ENCODE measurements at regions not wholly inside any gene's neighbourhood (a gene's known extent, or its start where the extent isn't known, plus 50 kb on each side); places are given as distances from the start of the nearest gene placed in this dataset.

DNA sequence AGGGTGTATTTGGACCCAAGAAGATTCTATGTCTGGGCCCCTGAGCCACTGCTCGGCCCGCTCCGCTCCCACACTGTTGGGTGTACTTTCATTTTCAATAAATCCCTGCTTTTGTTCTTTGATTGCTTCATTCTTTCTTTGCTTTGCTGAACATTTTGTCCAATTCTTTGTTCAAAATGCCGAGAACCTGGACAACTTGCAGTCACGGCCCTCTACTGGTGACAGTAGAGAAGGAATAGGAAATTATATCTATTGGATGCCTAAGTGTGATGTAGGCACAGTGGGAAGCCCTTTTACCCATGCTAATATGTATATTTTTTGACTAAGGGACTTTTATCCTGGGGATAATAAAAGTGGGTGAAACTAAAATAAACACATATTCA is 340.8 kb downstream of the LRRC3B start:
- Histone ChIP-seq H3K27me3 (ENCODE audit: control insufficient read depth in 1 of 2, insufficient read depth in 2 of 2, low read length in 2 of 2) (no peaks in the 10 kb centered on the region), H3K36me3 (ENCODE audit: control insufficient read depth in 1 of 2, insufficient read depth in 2 of 2, low read length in 2 of 2) (no peaks in the 10 kb centered on the region), H3K4me1 (ENCODE audit: control insufficient read depth in 1 of 2, insufficient read depth in 2 of 2, low read length in 2 of 2) (no peaks in the 10 kb centered on the region), H3K4me3 (ENCODE audit: low read depth in 1 of 2, low read length in 2 of 2) (no peak overlapping the region), H3K9me3 (ENCODE audit: control insufficient read depth in 1 of 2, low read length in 2 of 2) (peaks cover 0 to 11% of the 10 kb centered on the region in 2 donors), H3K27ac (ENCODE audit: low read depth, low read length) (no peak overlapping the region), H3K9ac (ENCODE audit: low read depth in 1 of 2, low read length in 2 of 2) (no peak overlapping the region)

DNA sequence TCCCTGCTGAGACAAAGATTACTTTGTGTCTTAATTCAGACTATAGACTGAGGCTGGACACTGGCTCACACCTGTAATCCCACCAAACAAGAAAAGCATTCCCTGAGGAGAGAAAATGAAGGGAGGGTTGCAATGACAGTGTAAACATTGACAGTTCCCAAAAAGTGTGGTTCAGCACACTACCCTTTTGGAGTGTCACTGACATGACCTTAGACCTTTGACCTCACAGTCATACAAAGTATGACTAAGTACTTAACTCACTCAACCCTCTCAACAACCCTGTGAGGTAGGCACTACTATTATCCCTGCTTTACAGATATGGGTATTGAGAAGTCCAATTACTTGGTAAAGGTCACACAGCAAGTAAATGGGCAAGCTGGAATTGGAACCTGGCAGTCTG is 341.7 kb downstream of the LRRC3B start:
- Histone ChIP-seq H3K4me3 (ENCODE audit: low read depth in 1 of 2, low read length in 2 of 2) (no peak overlapping the region), H3K27ac (ENCODE audit: low read depth, low read length) (no peak overlapping the region), H3K36me3 (ENCODE audit: control insufficient read depth in 1 of 2, insufficient read depth in 2 of 2, low read length in 2 of 2) (no peaks in the 10 kb centered on the region), H3K4me1 (ENCODE audit: control insufficient read depth in 1 of 2, insufficient read depth in 2 of 2, low read length in 2 of 2) (no peaks in the 10 kb centered on the region), H3K9me3 (ENCODE audit: control insufficient read depth in 1 of 2, low read length in 2 of 2) (peaks cover 0 to 11% of the 10 kb centered on the region in 2 donors), H3K9ac (ENCODE audit: low read depth in 1 of 2, low read length in 2 of 2) (no peak overlapping the region), H3K27me3 (ENCODE audit: control insufficient read depth in 1 of 2, insufficient read depth in 2 of 2, low read length in 2 of 2) (no peaks in the 10 kb centered on the region)

DNA sequence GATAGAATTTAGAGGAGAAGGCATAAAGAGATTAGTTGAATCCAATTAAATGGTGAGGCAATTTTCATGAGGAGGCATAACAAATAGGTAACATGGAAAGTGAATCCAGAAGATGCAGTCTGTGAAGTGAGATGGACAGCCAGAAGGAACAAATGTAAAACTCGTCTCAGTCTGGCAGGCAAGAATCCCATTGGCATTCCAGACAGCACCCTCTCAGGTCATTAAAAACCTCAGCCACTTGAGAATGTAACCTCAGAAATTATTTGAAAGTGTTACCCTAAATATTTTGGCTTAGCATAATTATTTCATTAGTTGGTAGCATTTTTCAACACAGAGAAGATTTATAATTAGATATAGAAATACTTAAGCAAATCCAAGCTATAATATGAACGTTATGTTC is 342.3 kb downstream of the LRRC3B start:
- Histone ChIP-seq H3K36me3 (ENCODE audit: control insufficient read depth in 1 of 2, insufficient read depth in 2 of 2, low read length in 2 of 2) (no peaks in the 10 kb centered on the region), H3K27ac (ENCODE audit: low read depth, low read length) (no peak overlapping the region), H3K9ac (ENCODE audit: low read depth in 1 of 2, low read length in 2 of 2) (no peak overlapping the region), H3K4me3 (ENCODE audit: low read depth in 1 of 2, low read length in 2 of 2) (no peak overlapping the region), H3K4me1 (ENCODE audit: control insufficient read depth in 1 of 2, insufficient read depth in 2 of 2, low read length in 2 of 2) (no peaks in the 10 kb centered on the region), H3K27me3 (ENCODE audit: control insufficient read depth in 1 of 2, insufficient read depth in 2 of 2, low read length in 2 of 2) (no peaks in the 10 kb centered on the region), H3K9me3 (ENCODE audit: control insufficient read depth in 1 of 2, low read length in 2 of 2) (peaks cover 0 to 11% of the 10 kb centered on the region in 2 donors)

DNA sequence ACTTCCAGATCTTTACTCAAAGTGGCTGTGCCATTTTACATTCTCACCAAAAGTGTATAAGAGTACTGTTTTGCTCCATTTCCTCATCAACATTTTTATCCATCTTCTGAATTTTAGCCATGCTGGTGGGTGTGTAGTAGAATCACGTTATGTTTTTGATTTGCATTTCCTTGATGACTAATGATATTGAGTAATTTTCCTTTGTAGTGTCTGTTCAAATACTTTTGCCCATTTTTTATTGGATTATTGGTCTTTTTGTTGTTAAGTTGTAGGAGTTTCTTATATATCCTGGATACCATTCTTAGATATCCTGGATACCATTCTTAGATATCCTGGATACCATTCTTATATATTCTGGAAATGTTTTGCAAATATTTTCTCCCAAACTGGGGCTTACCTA is 344.9 kb downstream of the LRRC3B start:
- no peaks in the 10 kb centered on the region for H3K27me3 ChIP-seq (ENCODE audit: control insufficient read depth in 1 of 2, insufficient read depth in 2 of 2, low read length in 2 of 2)
- no peak overlapping the region for H3K4me3 ChIP-seq (ENCODE audit: low read depth in 1 of 2, low read length in 2 of 2)
- no peak overlapping the region for H3K9ac ChIP-seq (ENCODE audit: low read depth in 1 of 2, low read length in 2 of 2)
- H3K9me3 ChIP-seq (ENCODE audit: control insufficient read depth in 1 of 2, low read length in 2 of 2): peaks cover 0 to 11% of the 10 kb centered on the region in 2 donors
- no peaks in the 10 kb centered on the region for H3K4me1 ChIP-seq (ENCODE audit: control insufficient read depth in 1 of 2, insufficient read depth in 2 of 2, low read length in 2 of 2)
- no peak overlapping the region for H3K27ac ChIP-seq (ENCODE audit: low read depth, low read length)
- H3K36me3 ChIP-seq (ENCODE audit: control insufficient read depth in 1 of 2, insufficient read depth in 2 of 2, low read length in 2 of 2): no peaks in the 10 kb centered on the region

DNA sequence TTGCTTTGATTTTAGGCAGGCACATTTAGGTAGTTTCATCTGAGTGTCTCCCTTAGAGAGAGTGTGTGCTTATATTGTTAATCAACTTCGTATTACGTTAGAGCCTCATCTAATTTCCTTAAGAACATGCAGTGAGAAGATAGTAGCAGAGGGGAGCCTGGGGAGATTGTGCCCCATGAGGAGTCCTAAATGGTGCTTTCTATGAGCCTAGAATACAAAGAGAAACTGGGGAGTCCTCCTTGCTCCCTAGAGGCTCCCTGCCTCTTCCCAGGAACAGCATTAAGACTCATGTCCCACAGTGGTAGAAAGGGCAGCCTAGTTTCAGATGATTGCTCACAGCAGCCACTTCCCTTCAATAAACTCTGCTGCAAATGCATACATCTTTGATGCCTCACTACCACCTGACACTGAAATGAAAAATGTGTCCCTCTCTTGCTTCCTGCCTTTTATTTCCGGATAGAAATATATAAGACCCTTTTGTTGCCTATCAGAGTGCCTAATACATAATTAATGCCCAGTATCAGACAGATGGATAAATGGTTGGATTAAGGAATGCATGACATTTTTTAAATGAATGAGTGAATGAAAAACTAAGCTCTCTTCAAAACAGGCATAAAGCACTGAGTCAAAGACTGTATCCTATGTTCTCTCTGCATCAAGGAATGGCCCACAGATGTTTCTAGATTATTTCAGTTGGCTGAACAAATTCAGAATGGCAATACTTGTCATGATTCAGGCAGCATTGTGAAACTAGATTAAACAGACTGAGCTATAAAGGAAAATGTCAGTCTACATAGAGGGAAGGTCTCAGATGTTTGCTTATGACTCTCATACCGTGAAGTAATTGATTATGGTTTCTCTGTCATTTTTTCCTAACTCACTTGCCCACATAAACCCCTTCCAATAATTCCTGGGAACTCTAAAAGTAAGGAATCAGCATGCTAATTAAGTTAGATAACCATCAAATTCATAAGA is 362.1 kb downstream of the LRRC3B start:
- no peaks in the 10 kb centered on the region for H3K9me3 ChIP-seq (ENCODE audit: control insufficient read depth in 1 of 2, low read length in 2 of 2)
- H3K9ac ChIP-seq (ENCODE audit: low read depth in 1 of 2, low read length in 2 of 2): no peak overlapping the region
- no peaks in the 10 kb centered on the region for H3K36me3 ChIP-seq (ENCODE audit: control insufficient read depth in 1 of 2, insufficient read depth in 2 of 2, low read length in 2 of 2)
- no peak overlapping the region for H3K4me3 ChIP-seq (ENCODE audit: low read depth in 1 of 2, low read length in 2 of 2)
- no peak overlapping the region for H3K27ac ChIP-seq (ENCODE audit: low read depth, low read length)
- no peaks in the 10 kb centered on the region for H3K27me3 ChIP-seq (ENCODE audit: control insufficient read depth in 1 of 2, insufficient read depth in 2 of 2, low read length in 2 of 2)
- no peaks in the 10 kb centered on the region for H3K4me1 ChIP-seq (ENCODE audit: control insufficient read depth in 1 of 2, insufficient read depth in 2 of 2, low read length in 2 of 2)

DNA sequence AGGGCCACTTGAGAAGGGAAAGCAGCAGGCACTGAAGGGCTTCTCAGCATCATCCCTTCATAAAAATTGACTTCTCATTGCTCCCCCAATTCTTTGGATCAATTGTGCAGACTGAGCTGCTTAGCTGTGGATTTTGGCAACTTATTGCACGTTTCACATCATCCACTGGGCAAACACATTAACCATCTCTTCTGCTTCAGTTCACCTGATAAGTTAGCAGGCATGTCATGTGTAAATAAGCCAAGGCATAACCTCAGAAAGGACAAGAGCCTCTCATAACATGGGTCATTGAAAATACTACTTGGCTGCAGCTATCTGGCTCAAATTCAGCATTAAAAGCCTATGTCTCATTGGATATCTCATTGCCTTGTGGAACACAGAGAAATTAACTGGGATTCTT is 366.5 kb downstream of the LRRC3B start:
- Histone ChIP-seq H3K9ac (ENCODE audit: low read depth in 1 of 2, low read length in 2 of 2) (no peak overlapping the region), H3K27me3 (ENCODE audit: control insufficient read depth in 1 of 2, insufficient read depth in 2 of 2, low read length in 2 of 2) (no peaks in the 10 kb centered on the region), H3K36me3 (ENCODE audit: control insufficient read depth in 1 of 2, insufficient read depth in 2 of 2, low read length in 2 of 2) (no peaks in the 10 kb centered on the region), H3K9me3 (ENCODE audit: control insufficient read depth in 1 of 2, low read length in 2 of 2) (no peaks in the 10 kb centered on the region), H3K4me3 (ENCODE audit: low read depth in 1 of 2, low read length in 2 of 2) (no peak overlapping the region), H3K27ac (ENCODE audit: low read depth, low read length) (no peak overlapping the region), H3K4me1 (ENCODE audit: control insufficient read depth in 1 of 2, insufficient read depth in 2 of 2, low read length in 2 of 2) (no peaks in the 10 kb centered on the region)

DNA sequence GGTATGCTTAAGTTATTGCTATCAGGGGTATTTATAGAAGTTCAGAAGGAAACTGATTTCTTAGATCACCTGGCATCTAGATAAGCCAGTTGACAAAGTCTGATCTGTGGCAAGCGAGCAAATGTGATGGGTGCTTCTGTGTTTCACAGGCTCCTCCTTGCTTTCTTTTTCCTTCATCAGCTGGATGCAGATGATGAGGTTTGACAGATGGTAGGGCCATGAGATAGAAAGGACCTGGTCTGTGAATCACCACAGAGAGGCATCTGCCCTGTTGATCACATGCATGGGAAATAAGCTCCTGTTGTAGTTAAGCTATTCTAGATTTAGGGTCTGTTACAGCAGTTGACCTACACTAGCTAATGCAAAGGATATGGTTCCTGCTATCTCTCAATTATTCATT is 372.0 kb downstream of the NEK10 start:
- Histone ChIP-seq H3K27ac (ENCODE audit: low read depth, low read length) (no peak overlapping the region), H3K9me3 (ENCODE audit: control insufficient read depth in 1 of 2, low read length in 2 of 2) (no peaks in the 10 kb centered on the region), H3K4me3 (ENCODE audit: low read depth in 1 of 2, low read length in 2 of 2) (no peak overlapping the region), H3K4me1 (ENCODE audit: control insufficient read depth in 1 of 2, insufficient read depth in 2 of 2, low read length in 2 of 2) (no peaks in the 10 kb centered on the region), H3K36me3 (ENCODE audit: control insufficient read depth in 1 of 2, insufficient read depth in 2 of 2, low read length in 2 of 2) (no peaks in the 10 kb centered on the region), H3K27me3 (ENCODE audit: control insufficient read depth in 1 of 2, insufficient read depth in 2 of 2, low read length in 2 of 2) (no peaks in the 10 kb centered on the region), H3K9ac (ENCODE audit: low read depth in 1 of 2, low read length in 2 of 2) (no peak overlapping the region)

DNA sequence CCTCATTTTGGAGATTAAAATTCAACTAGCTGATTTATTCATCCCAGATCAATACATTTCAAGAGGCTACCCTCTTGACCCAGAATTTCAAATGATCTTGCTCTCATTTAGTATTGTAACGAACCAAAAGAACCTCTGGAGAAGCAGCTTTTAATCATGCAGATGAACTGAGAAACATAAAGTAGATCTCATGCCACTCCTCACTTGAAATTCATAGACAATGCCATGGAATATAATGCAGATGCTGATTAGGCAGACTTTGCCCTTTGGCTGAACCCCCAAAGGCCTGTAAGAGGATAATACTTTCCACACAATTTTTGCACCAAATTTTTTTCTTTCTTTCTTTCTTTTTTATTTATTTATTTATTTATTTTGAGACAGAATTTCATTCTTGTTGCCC is 358.3 kb downstream of the NEK10 start:
- Histone ChIP-seq H3K27ac (ENCODE audit: low read depth, low read length) (no peak overlapping the region), H3K4me1 (ENCODE audit: control insufficient read depth in 1 of 2, insufficient read depth in 2 of 2, low read length in 2 of 2) (no peaks in the 10 kb centered on the region), H3K4me3 (ENCODE audit: low read depth in 1 of 2, low read length in 2 of 2) (no peak overlapping the region), H3K36me3 (ENCODE audit: control insufficient read depth in 1 of 2, insufficient read depth in 2 of 2, low read length in 2 of 2) (no peaks in the 10 kb centered on the region), H3K9me3 (ENCODE audit: control insufficient read depth in 1 of 2, low read length in 2 of 2) (no peaks in the 10 kb centered on the region), H3K27me3 (ENCODE audit: control insufficient read depth in 1 of 2, insufficient read depth in 2 of 2, low read length in 2 of 2) (no peaks in the 10 kb centered on the region), H3K9ac (ENCODE audit: low read depth in 1 of 2, low read length in 2 of 2) (no peak overlapping the region)

DNA sequence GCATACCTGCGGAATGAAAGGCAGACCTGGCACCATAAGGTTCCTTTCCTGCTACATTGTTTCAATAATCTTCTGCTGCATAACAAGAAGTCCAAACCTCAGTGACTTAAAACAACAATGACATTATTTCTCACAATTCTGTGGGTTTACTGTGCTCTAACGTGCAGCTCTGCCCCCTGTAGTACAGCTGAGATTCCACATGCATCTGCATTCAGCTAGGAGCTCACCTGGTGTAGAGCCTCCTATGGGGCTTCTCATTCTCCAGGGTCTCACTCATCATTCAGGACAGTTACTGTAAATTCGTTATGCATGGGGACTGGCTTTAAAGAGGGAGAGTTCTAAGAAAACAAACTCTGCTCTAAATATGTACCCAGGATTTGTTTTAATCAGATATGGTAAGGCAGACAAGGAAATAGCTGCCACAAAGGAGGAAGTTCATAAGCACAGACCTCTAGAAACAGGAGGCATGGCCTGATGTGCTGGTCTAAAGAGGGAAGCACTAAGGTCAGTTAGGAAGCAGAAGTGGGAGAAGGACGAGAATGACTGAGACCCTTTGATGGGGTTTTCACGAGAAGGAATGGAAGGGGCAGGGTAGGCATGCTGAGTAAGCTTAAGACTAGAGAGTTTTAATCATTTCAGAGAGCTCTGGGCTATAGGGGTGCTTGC is 347.0 kb downstream of the NEK10 start:
- no peaks in the 10 kb centered on the region for H3K9me3 ChIP-seq (ENCODE audit: control insufficient read depth in 1 of 2, low read length in 2 of 2)
- no peak overlapping the region for H3K4me3 ChIP-seq (ENCODE audit: low read depth in 1 of 2, low read length in 2 of 2)
- no peak overlapping the region for H3K27ac ChIP-seq (ENCODE audit: low read depth, low read length)
- H3K9ac ChIP-seq (ENCODE audit: low read depth in 1 of 2, low read length in 2 of 2): no peak overlapping the region
- H3K36me3 ChIP-seq (ENCODE audit: control insufficient read depth in 1 of 2, insufficient read depth in 2 of 2, low read length in 2 of 2): no peaks in the 10 kb centered on the region
- H3K27me3 ChIP-seq (ENCODE audit: control insufficient read depth in 1 of 2, insufficient read depth in 2 of 2, low read length in 2 of 2): no peaks in the 10 kb centered on the region
- H3K4me1 ChIP-seq (ENCODE audit: control insufficient read depth in 1 of 2, insufficient read depth in 2 of 2, low read length in 2 of 2): no peaks in the 10 kb centered on the region

DNA sequence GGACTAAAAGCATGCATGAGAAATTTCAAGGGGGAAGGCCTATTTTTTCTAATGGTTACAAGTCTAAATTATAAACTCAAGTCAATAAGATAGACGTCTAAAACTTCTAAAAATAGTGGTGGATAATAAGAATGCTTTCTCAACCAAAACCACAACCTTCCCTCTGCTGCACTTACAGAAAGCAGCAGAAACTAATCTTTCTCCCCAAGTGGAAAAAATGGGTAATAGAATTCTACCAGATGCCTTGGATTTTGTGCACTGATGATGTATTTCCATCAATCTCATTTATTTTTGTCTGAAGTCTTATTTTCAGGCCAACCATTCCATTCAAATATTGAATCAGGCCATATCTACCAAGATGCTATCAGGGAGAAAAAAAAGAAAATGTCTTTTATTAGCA is 344.7 kb downstream of the NEK10 start:
- no peak overlapping the region for H3K27ac ChIP-seq (ENCODE audit: low read depth, low read length)
- no peaks in the 10 kb centered on the region for H3K36me3 ChIP-seq (ENCODE audit: control insufficient read depth in 1 of 2, insufficient read depth in 2 of 2, low read length in 2 of 2)
- H3K27me3 ChIP-seq (ENCODE audit: control insufficient read depth in 1 of 2, insufficient read depth in 2 of 2, low read length in 2 of 2): no peaks in the 10 kb centered on the region
- no peaks in the 10 kb centered on the region for H3K4me1 ChIP-seq (ENCODE audit: control insufficient read depth in 1 of 2, insufficient read depth in 2 of 2, low read length in 2 of 2)
- H3K9me3 ChIP-seq (ENCODE audit: control insufficient read depth in 1 of 2, low read length in 2 of 2): no peaks in the 10 kb centered on the region
- H3K4me3 ChIP-seq (ENCODE audit: low read depth in 1 of 2, low read length in 2 of 2): no peak overlapping the region
- H3K9ac ChIP-seq (ENCODE audit: low read depth in 1 of 2, low read length in 2 of 2): no peak overlapping the region

Data from duodenal mucosa (tissue), 2 donors.